NCI-H1048 (cell line): ENCODE measurements at regions not wholly inside any gene's neighbourhood (a gene's known extent, or its start where the extent isn't known, plus 50 kb on each side); places are given as distances from the start of the nearest gene placed in this dataset.

Experiments
- DNase-seq: peaks from one replicate; lab custom pipeline; 2025; lab: John Stamatoyannopoulos, UW

GRCh38 chr6:156564127-156564806 lies 212.9 kb upstream of the ARID1B start:
- no peak for DNase-seq

DNA sequence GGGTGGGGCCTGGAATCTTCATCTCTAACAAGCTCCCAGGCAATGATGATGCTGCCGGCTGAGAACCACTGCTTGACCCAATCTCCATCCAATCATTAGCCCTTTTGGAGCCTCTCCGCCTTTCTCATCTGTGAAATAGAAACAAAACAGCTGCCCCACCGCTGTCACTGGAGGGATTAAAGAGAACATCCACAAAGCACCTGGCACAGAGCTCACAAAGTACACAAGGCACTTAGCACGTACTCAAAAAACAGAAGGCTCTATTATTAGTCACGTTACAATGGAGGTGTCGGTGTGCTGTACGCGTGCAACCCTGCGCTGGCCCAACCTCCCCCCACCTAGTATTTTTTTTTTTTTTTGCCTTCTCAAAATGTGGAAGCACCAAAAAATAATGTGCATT lies 213.5 kb upstream of the ARID1B start:
- DNase-seq: no peak

DNA sequence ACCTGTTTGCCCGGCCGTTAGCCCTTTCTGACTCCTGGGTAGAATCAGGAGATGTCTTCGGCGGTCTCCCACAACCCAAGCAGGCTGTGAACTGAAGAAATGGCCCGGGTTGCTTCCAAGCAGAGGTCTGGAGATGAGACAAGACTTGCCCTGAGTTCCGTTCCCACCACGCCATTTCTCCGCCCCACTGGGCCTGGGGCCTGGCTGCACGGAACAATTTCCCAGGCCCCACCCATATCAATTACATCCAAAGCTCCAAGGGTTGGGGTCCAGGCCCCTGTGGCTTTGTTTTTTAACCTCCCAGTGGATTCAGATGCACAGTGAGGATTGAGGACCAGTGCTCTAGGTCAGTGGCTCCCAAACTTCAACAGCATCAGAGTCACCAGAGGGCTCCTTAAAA lies 214.5 kb upstream of the ARID1B start:
- DNase-seq: no peak

GRCh38 chr6:156562019-156562418 lies 215.2 kb upstream of the ARID1B start:
- no peak for DNase-seq

GRCh38 chr6:156560476-156560875 lies 216.7 kb upstream of the ARID1B start:
- no peak for DNase-seq

DNA sequence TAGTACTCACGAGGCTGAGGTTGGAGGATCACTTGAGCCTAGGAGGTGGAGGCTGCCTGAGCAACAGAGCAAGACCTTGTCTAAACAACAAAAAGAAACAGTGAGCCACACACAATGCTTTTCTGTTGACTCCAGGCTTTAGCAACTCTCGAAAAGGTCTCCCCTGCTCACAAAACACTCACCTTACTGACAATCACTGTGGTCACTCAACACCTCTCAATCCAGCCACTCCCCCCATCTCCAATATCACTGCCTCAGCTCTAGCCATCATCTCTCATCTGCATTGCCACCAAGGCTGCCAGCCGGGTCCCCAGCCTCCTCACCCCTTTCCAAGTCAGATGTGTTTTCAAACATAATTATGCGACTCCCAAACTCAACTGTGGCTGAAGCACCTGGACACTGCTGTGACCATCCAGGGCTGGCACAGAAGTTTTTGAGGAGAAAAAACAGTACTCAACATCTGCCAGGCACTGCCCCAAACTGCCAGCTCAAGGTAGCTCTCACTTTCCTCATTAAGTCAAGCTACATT lies 218.0 kb upstream of the ARID1B start:
- DNase-seq: no peak

DNA sequence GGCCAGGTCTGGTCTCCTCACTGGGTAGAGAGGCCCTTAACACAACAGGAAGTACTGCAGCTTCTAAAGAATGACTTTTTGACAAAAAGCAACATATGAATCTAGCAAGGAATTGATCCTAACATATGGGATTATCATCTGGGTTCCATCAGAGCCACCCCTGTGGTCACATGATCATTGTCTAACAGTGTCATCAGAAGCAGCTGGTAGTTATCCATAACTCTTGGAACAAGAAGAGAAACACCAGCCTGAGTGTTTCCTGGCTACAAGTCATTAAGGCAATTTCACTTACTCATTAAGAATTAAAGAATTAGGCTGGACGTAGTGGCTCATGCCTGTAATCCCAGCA lies 219.3 kb upstream of the ARID1B start:
- no peak for DNase-seq

- no peak for DNase-seq
These were observed 219.8 kb upstream of the ARID1B start for GRCh38 chr6:156557251-156557910.

- DNase-seq: no peak
These were observed 220.4 kb upstream of the ARID1B start for GRCh38 chr6:156556811-156557210.

DNA sequence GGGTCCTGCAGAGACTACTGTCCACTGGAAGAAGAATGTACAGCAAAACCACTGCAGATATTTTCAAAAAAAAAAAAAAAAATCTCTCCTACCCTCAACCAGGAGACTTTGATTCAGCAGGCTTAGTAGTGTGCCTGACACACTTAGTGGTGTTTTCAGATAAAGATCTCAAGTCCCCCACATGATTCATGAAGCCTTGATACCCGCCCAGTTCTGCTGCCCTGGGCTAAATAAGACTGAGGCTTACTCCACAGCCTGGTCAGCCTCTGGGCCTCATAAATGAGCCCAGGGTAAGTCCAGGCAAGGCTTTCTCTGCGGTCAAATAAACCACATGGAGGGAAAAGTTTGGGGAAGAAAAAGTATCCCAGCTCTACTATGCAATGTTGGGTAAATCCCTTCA lies 222.1 kb upstream of the ARID1B start:
- DNase-seq: no peak

DNA sequence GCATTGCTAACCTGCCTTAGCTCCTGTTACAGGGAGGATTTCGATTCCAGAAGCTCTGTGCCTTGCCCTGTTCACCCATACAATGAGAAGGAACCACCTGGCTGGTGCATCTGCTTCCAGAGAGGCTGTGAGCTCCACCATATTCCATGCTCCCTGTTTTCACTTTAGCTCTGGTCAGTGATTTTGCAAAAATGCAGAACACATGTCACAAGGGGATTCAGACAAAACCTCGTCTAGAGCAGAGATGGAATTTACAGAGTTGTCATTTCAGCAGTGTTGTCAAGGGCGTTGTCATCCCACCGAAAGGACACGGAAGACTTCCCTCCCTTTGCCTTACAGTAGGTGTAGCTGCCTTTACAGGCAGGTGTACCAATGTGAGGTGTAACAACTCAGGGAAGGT lies 223.0 kb upstream of the ARID1B start:
- DNase-seq: no peak

- DNase-seq: no peak
These were observed 224.3 kb upstream of the ARID1B start for GRCh38 chr6:156552849-156553248.

DNA sequence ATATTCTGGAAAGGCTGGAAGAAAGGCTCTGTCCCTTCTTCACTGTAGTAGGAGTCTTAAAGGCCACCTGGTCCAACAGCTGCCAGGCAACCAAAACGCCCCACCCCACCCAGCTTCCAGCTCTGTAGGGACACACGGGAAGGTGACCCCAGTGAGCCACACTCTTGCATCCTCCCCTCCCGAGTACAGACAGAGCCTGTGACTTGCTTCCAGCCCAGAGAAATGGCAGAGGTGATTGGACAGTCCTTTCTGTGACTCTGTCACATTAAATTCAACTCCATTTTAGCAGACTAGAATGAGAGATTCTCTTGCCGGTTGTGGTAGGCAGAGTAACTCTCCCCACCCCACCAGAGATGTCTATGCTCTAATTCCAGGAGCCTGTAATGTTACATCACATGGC lies 226.2 kb upstream of the ARID1B start:
- no peak for DNase-seq

- DNase-seq: no peak
These were observed 231.2 kb upstream of the ARID1B start for GRCh38 chr6:156545931-156546330.

GRCh38 chr6:156545021-156545420 lies 232.2 kb upstream of the ARID1B start:
- no peak for DNase-seq

DNA sequence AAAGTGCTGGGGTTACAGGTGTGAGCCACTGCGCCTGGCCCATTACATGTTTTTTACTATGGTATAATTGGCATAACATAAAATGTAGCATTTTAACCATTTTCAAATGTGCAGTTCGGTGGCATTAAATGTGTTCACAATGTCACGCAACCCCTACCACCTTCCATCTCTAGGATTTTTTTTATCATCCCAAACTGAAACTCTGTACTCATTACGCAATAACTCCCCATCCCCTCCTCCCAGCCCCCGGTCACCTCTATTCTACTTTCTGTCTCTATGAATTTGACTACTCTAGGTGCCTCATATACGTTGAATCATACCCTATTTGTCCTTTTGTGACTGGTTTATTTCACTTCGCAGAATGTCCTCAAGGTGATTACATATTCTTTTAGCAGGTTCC lies 233.1 kb upstream of the ARID1B start:
- no peak for DNase-seq

GRCh38 chr6:156543431-156543830 lies 233.7 kb upstream of the ARID1B start:
- DNase-seq: no peak

DNA sequence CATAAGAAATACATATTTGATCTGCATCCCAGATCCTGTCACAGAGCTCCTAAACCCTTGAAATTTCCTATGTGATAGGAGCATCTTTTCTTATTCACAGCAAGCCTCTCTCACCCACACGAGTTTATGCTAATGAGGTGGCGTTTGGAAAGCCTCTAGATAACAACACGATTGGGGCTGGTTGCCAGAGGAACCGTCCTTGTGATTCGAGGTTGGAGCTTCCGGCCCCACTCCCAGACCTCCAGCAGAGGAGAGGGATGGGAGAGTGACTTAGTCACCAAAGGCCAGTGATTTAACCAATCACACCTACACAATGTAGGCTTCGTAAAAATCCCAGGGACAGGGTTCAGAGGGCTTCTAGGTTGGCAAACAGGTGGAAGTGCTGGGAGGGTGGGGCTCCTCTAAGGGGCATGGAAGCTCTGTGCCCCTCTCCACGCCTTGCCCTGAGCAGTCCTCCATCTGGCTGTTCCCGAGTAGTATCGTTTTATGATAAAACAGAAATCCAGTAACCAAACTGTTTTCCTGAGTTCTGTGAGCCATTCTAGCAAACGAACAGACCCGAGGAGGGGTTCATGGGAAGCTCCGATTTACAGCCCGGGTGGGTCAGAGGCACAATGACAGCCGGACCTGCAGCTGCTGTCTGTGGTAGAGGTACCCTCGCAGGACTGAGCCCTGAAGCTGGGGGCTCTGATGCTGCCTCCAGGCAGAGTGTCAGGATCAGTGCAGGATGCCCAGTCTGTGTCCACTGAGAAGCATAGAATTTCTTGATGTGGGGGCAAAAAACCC lies 238.1 kb upstream of the ARID1B start:
- DNase-seq: no peak

GRCh38 chr6:156534594-156534993 lies 242.6 kb upstream of the ARID1B start:
- DNase-seq: no peak

DNA sequence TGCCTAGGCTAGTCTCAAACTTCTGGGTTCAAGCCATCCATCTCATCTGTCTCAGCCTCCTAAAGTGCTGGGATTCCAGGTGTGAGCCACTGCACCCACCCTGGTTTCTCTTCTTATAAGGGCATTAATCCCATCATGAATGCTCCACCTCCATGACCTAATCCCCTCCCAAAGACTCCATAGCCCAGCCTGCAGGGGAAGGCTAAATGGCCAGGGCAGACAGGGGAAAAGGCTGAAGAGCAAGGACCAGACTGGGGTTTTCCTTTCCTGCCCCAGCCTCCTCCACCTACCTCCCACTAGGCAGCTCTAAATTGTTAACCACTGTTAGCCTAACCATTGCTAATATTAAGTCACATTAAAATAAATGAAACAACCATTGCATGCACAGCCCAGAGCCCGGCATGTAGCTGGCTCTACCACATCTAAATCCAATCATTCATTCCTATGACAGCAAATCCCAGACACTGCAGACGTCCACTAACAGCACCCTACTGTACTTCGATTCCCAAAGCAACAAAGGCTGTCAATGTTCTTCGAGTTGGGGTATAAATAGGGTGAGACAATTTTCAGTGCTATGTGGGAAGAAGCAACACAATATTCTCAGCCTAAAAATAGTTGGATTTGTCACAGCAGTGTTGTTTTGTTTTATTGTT lies 243.2 kb upstream of the ARID1B start:
- DNase-seq: no peak

GRCh38 chr6:156526081-156526480 lies 251.1 kb upstream of the ARID1B start:
- DNase-seq: no peak

DNA sequence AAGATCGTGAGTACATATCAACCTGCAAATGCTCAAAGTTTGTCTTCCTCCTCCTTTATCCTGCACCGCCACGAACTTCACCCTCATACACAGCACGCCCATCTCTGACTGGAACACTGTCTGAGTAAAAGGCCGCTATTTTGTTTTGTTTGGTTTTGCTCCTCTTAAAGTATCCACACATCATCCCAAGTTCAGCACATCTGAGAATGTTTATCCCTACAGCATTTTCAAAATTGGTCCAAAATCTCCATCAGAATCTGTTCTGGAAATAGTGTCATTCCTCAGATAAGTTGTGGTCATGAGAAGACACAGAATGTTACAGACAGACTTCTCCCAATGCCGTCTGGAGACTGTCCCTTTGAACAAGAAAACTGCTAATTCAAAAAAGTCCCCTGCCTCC lies 251.6 kb upstream of the ARID1B start:
- DNase-seq: no peak

GRCh38 chr6:156519940-156520339 lies 257.2 kb upstream of the ARID1B start:
- DNase-seq: no peak
